ENCODE measurements at regions not wholly inside any gene's neighbourhood (a gene's known extent, or its start where the extent isn't known, plus 50 kb on each side); places are given as distances from the start of the nearest gene placed in this dataset.

DNA sequence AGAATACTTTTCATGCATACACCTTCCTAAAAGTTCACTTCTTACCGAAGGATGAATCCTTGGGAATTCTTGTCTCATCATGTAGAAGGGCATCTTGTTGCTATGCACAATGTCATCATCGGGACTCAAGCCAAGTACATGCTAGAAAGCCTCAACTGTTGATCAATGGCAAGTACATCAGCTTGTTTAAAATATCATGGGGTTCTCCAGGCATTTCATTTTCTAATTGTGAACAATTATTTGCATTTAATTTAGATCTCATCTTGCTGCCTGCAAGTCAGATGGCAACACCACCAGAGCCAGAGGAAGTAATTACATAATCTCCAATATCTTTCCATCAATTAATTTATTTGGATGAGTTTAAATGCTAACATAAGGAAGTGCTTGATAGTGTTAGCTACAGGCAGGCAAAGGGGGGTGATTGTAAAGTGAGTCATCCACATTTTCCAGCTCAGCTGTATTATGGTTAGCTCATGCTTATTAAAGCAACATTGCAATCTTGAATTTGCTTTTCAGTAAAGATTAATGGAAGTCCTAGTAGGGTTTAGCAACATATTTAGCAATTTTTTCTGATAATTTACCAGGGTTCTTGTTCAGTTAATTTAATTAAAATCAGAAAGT lies 356.5 kb downstream of the CBLL2 start:
- no peak overlapping the region for H3K4me3 ChIP-seq (replicated peaks in 1 of 3; ENCODE audit: insufficient read depth in 1 of 3, low read depth in 1 of 3, low read length in 3 of 3)
- FAIRE-seq (no peak), DNase-seq (ENCODE audit: low read depth, low spot score) (peak; percentile 20)
- H3K36me3 ChIP-seq (ENCODE audit: control insufficient read depth in 2 of 2, extremely low read depth in 1 of 2, insufficient read depth in 2 of 2, low read length in 2 of 2): no peaks in the 10 kb centered on the region
- no peaks in the 10 kb centered on the region for H3K79me2 ChIP-seq (ENCODE audit: control insufficient read depth, insufficient read depth, low read length)
- H3K9me3 ChIP-seq (replicated peaks; ENCODE audit: control insufficient read depth, insufficient read depth, low read length): no peaks in the 10 kb centered on the region
- no peak overlapping the region for H3K27ac ChIP-seq (ENCODE audit: insufficient read depth, low read depth, low read length)
- H3K9me1 ChIP-seq (replicated peaks; ENCODE audit: control insufficient read depth, extremely low read depth, insufficient read depth, low read length): no peaks in the 10 kb centered on the region
- no peaks in the 10 kb centered on the region for H4K20me1 ChIP-seq (replicated peaks; ENCODE audit: control insufficient read depth, extremely low read depth, insufficient read depth, low read length)
- no peak overlapping the region for H2AFZ ChIP-seq (ENCODE audit: low read depth, low read length)
- no TSS peak for BruUV-seq (replicated peaks)
- TF ChIP-seq, protein P1, sequence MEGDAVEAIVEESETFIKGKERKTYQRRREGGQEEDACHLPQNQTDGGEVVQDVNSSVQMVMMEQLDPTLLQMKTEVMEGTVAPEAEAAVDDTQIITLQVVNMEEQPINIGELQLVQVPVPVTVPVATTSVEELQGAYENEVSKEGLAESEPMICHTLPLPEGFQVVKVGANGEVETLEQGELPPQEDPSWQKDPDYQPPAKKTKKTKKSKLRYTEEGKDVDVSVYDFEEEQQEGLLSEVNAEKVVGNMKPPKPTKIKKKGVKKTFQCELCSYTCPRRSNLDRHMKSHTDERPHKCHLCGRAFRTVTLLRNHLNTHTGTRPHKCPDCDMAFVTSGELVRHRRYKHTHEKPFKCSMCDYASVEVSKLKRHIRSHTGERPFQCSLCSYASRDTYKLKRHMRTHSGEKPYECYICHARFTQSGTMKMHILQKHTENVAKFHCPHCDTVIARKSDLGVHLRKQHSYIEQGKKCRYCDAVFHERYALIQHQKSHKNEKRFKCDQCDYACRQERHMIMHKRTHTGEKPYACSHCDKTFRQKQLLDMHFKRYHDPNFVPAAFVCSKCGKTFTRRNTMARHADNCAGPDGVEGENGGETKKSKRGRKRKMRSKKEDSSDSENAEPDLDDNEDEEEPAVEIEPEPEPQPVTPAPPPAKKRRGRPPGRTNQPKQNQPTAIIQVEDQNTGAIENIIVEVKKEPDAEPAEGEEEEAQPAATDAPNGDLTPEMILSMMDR (IDR thresholded peaks at IDR 0.05; ENCODE audit: extremely low read depth in 1 of 2, insufficient read depth in 1 of 2, low read depth in 1 of 2, low read length in 2 of 2): no peak
- no peak for TF ChIP-seq GATA2 (IDR thresholded peaks at IDR 0.05; ENCODE audit: insufficient read depth, insufficient read length, low read depth, low read length)
- TF ChIP-seq FOS (IDR thresholded peaks at IDR 0.05; ENCODE audit: borderline replicate concordance, insufficient read depth, low read length): peak; percentile 50
- TF ChIP-seq POLR2AphosphoS5 (IDR thresholded peaks at IDR 0.05; ENCODE audit: insufficient read depth, low read depth, low read length): no peak
- TF ChIP-seq MYC (IDR thresholded peaks at IDR 0.05; ENCODE audit: low read depth, low read length): no peak
- no peak for TF ChIP-seq POLR2A (IDR thresholded peaks at IDR 0.05; ENCODE audit: low read depth, low read length)
- intact Hi-C loops (cut with micrococcal nuclease) (no loop called here), dilution Hi-C loops (cut with MboI; ENCODE audit: extremely low pct_ligation_motif_present, low sequenced_read_pairs) (no loop called here)
- H3K4me2 ChIP-seq (ENCODE audit: insufficient read depth, low read length): no peak overlapping the region
- CTCF ChIA-PET: no interaction called here
- no peaks in the 10 kb centered on the region for H3K4me1 ChIP-seq (ENCODE audit: control insufficient read depth, extremely low read depth, insufficient read depth, low read length)
- H3K9ac ChIP-seq (replicated peaks; ENCODE audit: extremely low read depth, insufficient read depth, low read length): no peak overlapping the region
- no peaks in the 10 kb centered on the region for H3K27me3 ChIP-seq (ENCODE audit: control insufficient read depth in 2 of 2, insufficient read depth in 2 of 2, low read length in 2 of 2)
- POLR2A ChIA-PET: no interaction called here

DNA sequence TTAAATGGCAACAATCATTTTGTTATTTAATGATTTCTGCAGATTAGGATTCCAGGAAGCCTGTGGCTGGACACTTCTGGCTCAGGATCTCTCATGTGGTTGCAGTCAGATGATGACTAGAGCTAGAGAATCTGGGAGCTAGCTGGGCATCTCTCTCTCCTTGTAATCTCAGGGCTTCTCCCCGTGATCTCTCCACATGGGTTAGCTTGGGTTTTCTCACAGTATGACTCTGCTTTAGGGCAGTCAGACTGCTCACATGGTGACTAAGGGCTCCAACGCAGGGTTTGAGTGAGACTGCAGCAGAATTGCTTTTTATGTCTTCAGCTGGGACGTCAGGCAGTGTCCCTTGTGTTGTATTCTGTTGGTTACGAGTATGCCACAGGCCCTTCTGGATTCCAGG lies 361.4 kb downstream of the CBLL2 start:
- FAIRE-seq: no peak
- Histone ChIP-seq H3K4me3 (replicated peaks in 1 of 3; ENCODE audit: insufficient read depth in 1 of 3, low read depth in 1 of 3, low read length in 3 of 3) (no peak overlapping the region), H3K79me2 (ENCODE audit: control insufficient read depth, insufficient read depth, low read length) (no peaks in the 10 kb centered on the region), H3K27ac (ENCODE audit: insufficient read depth, low read depth, low read length) (no peak overlapping the region), H3K4me1 (ENCODE audit: control insufficient read depth, extremely low read depth, insufficient read depth, low read length) (no peaks in the 10 kb centered on the region), H3K9ac (replicated peaks; ENCODE audit: extremely low read depth, insufficient read depth, low read length) (no peak overlapping the region), H2AFZ (ENCODE audit: low read depth, low read length) (no peak overlapping the region), H3K9me1 (replicated peaks; ENCODE audit: control insufficient read depth, extremely low read depth, insufficient read depth, low read length) (no peaks in the 10 kb centered on the region), H3K9me3 (replicated peaks; ENCODE audit: control insufficient read depth, insufficient read depth, low read length) (no peaks in the 10 kb centered on the region), H3K27me3 (ENCODE audit: control insufficient read depth in 2 of 2, insufficient read depth in 2 of 2, low read length in 2 of 2) (no peaks in the 10 kb centered on the region), H3K4me2 (ENCODE audit: insufficient read depth, low read length) (no peak overlapping the region), H4K20me1 (replicated peaks; ENCODE audit: control insufficient read depth, extremely low read depth, insufficient read depth, low read length) (no peaks in the 10 kb centered on the region), H3K36me3 (ENCODE audit: control insufficient read depth in 2 of 2, extremely low read depth in 1 of 2, insufficient read depth in 2 of 2, low read length in 2 of 2) (no peaks in the 10 kb centered on the region)
- ChIA-PET CTCF (no interaction called here), POLR2A (no interaction called here)
- intact Hi-C loops (cut with micrococcal nuclease): no loop called here
- TF ChIP-seq, protein P1 (IDR thresholded peaks at IDR 0.05; ENCODE audit: extremely low read depth in 1 of 2, insufficient read depth in 1 of 2, low read depth in 1 of 2, low read length in 2 of 2): no peak
- no peak for TF ChIP-seq MYC (IDR thresholded peaks at IDR 0.05; ENCODE audit: low read depth, low read length)
- TF ChIP-seq FOS (IDR thresholded peaks at IDR 0.05; ENCODE audit: borderline replicate concordance, insufficient read depth, low read length): no peak
- no peak for TF ChIP-seq POLR2AphosphoS5 (IDR thresholded peaks at IDR 0.05; ENCODE audit: insufficient read depth, low read depth, low read length)
- TF ChIP-seq POLR2A (IDR thresholded peaks at IDR 0.05; ENCODE audit: low read depth, low read length): no peak
- TF ChIP-seq, protein P2, sequence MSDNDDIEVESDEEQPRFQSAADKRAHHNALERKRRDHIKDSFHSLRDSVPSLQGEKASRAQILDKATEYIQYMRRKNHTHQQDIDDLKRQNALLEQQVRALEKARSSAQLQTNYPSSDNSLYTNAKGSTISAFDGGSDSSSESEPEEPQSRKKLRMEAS (IDR thresholded peaks at IDR 0.05; ENCODE audit: insufficient read depth, insufficient read length): no peak
- no peak for TF ChIP-seq EZH2 (IDR thresholded peaks at IDR 0.05; ENCODE audit: borderline replicate concordance, low read depth, low read length, severe bottlenecking)
- TF ChIP-seq JUN (IDR thresholded peaks at IDR 0.05; ENCODE audit: borderline replicate concordance, insufficient read depth, insufficient read length, low read depth): no peak
- BruUV-seq (replicated peaks): no TSS peak
- dilution Hi-C loops (cut with MboI; ENCODE audit: extremely low pct_ligation_motif_present, low sequenced_read_pairs): no loop called here
- DNase-seq (ENCODE audit: low read depth, low spot score): no peak
